CD4-positive, alpha-beta memory T cell (primary cell): ENCODE measurements at regions not wholly inside any gene's neighbourhood (a gene's known extent, or its start where the extent isn't known, plus 50 kb on each side); places are given as distances from the start of the nearest gene placed in this dataset.

Experiments used
- CTCF ChIA-PET: fragments of 350-600 bp; sonication (Branson Sonifier 250); formaldehyde crosslinking; loops from one replicate; lab custom pipeline; 2021; ENCODE audit warnings: inconsistent platforms; ENCODE audit not compliant: partially characterized antibody; lab: Charles Lee
- POLR2A ChIA-PET: fragments of 350-600 bp; sonication (Branson Sonifier 250); formaldehyde crosslinking; loops from one replicate; lab custom pipeline; 2021; ENCODE audit not compliant: partially characterized antibody; lab: Charles Lee
- DNase-seq, 5 donors: peaks; one replicate each; pipeline versions ENCODE4 v3.0.0 to v3.0.0-alpha.2; 2020 to 2022; ENCODE audit warnings: mixed read lengths in 1 of 5
- H3K27ac ChIP-seq: one replicate; pipeline ENCODE4 v1.7.0; 2013; ENCODE audit warnings: low read depth, low read length
- H3K27me3 ChIP-seq: 2 replicates; pipeline ENCODE4 v1.7.0; 2013; ENCODE audit warnings: mild to moderate bottlenecking, low read length, moderate library complexity; ENCODE audit not compliant: insufficient read depth
- H3K36me3 ChIP-seq: 2 replicates; pipeline ENCODE4 v1.7.0; 2013; ENCODE audit warnings: mild to moderate bottlenecking, low read length, moderate library complexity; ENCODE audit not compliant: insufficient read depth
- H3K4me1 ChIP-seq: 2 replicates; pipeline ENCODE4 v1.7.0; 2013; ENCODE audit warnings: mild to moderate bottlenecking, low read length, moderate library complexity; ENCODE audit not compliant: insufficient read depth
- H3K4me3 ChIP-seq, 2 donors: one replicate each; pipeline ENCODE4 v1.7.0; 2013; ENCODE audit warnings: low read length in 2 of 2, mild to moderate bottlenecking in 1 of 2
- H3K9me3 ChIP-seq, 2 donors: one replicate each; pipeline ENCODE4 v1.7.0; 2013; ENCODE audit warnings: low read length in 2 of 2, control low read depth in 1 of 2; ENCODE audit not compliant: control insufficient read depth in 1 of 2
- H3K27ac Mint-ChIP-seq, 7 donors: one replicate each; pipeline ENCODE4 v1.8.0; 2020 to 2021; ENCODE audit warnings: mixed read lengths in 7 of 7, mild to moderate bottlenecking in 6 of 7, inconsistent platforms in 3 of 7, moderate library complexity in 3 of 7
- H3K27me3 Mint-ChIP-seq, 2 donors: one replicate each; pipeline ENCODE4 v1.8.0; 2020 to 2021; ENCODE audit warnings: mixed read lengths in 2 of 2
- H3K36me3 Mint-ChIP-seq, 2 donors: one replicate each; pipeline ENCODE4 v1.8.0; 2020 to 2021; ENCODE audit warnings: mixed read lengths in 2 of 2, inconsistent platforms in 1 of 2, mild to moderate bottlenecking in 1 of 2
- H3K4me1 Mint-ChIP-seq, 4 donors: one replicate each; pipeline ENCODE4 v1.8.0; 2020 to 2021; ENCODE audit warnings: mixed read lengths in 4 of 4, mild to moderate bottlenecking in 1 of 4
- H3K4me3 Mint-ChIP-seq, 8 donors: one replicate each; pipeline ENCODE4 v1.8.0; 2020 to 2021; ENCODE audit warnings: mixed read lengths in 8 of 8, mild to moderate bottlenecking in 7 of 8, moderate library complexity in 6 of 8, inconsistent platforms in 3 of 8
- H3K9me3 Mint-ChIP-seq, 8 donors: one replicate each; pipeline ENCODE4 v1.8.0; 2020 to 2021; ENCODE audit warnings: mixed read lengths in 8 of 8, mild to moderate bottlenecking in 5 of 8, inconsistent platforms in 3 of 8, moderate library complexity in 1 of 8
- intact Hi-C: fragments of 100-400 bp; cut with micrococcal nuclease; formaldehyde crosslinking; loops from one replicate; pipeline ENCODE4 v1.15.1; 2023

GRCh38 chr2:220275454-220275853 lies 648.0 kb downstream of the SLC4A3 start:
- H3K9me3 Mint-ChIP-seq: peaks cover 0 to 2% (median 0%) of the 10 kb centered on the region in 8 donors
- no peak for DNase-seq
- no peaks in the 10 kb centered on the region for H3K36me3 Mint-ChIP-seq
- ChIA-PET POLR2A (no interaction called here), CTCF (no interaction called here)
- Histone ChIP-seq H3K27ac (no peak overlapping the region), H3K27me3 (no peaks in the 10 kb centered on the region), H3K9me3 (no peaks in the 10 kb centered on the region), H3K4me1 (no peaks in the 10 kb centered on the region), H3K36me3 (no peaks in the 10 kb centered on the region), H3K4me3 (no peak overlapping the region)
- no peak overlapping the region for H3K27ac Mint-ChIP-seq
- H3K4me1 Mint-ChIP-seq: no peaks in the 10 kb centered on the region
- intact Hi-C loops: no loop called here
- H3K4me3 Mint-ChIP-seq: no peak overlapping the region
- peaks cover 0 to 2% of the 10 kb centered on the region in 2 donors for H3K27me3 Mint-ChIP-seq

DNA sequence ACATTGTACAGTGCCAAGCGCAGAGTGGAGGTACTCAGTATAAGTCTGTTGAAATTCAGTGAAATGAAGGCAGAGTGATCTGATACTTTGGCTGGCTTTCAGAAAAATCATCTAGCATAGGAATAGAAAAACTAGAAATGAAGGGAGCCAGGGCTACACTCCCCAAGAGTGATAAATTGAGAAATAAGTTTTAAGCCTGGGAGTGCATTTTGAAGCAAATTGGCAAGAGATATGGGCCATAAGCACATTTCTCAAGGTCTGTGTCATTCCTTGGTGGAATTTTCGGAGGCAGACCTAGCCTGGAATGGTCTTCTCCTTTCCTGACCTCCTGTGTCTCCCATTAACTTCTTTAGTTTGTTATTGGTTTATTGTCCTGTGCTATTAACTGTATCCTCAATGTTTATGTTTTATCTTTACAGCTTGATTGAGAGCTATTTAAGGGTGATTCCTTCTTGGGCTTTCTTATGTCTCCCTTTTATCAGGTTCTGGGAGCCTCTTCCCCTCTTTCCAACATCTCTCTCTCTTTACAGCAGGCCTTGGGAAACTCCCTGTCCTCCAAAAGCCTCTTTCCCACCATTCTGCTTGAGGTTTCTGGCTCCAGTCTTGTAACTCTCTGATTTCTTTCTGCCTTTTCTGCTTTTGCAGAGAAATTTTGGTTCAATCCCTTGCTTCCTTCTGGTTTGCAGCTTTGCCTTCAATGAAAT lies 649.5 kb downstream of the SLC4A3 start:
- intact Hi-C loops: no loop called here
- Mint-ChIP-seq H3K27ac (peak overlapping the region in 1 of 7 donors; percentile 5), H3K9me3 (peaks cover 0 to 7% (median 0%) of the 10 kb centered on the region in 8 donors), H3K27me3 (peaks cover 2% of the 10 kb centered on the region in 2 donors), H3K4me1 (no peaks in the 10 kb centered on the region), H3K4me3 (no peak overlapping the region), H3K36me3 (no peaks in the 10 kb centered on the region)
- DNase-seq: no peak
- Histone ChIP-seq H3K9me3 (no peaks in the 10 kb centered on the region), H3K27ac (no peak overlapping the region), H3K4me3 (no peak overlapping the region), H3K27me3 (no peaks in the 10 kb centered on the region), H3K4me1 (no peaks in the 10 kb centered on the region), H3K36me3 (no peaks in the 10 kb centered on the region)
- POLR2A ChIA-PET: no interaction called here
- CTCF ChIA-PET: no interaction called here

DNA sequence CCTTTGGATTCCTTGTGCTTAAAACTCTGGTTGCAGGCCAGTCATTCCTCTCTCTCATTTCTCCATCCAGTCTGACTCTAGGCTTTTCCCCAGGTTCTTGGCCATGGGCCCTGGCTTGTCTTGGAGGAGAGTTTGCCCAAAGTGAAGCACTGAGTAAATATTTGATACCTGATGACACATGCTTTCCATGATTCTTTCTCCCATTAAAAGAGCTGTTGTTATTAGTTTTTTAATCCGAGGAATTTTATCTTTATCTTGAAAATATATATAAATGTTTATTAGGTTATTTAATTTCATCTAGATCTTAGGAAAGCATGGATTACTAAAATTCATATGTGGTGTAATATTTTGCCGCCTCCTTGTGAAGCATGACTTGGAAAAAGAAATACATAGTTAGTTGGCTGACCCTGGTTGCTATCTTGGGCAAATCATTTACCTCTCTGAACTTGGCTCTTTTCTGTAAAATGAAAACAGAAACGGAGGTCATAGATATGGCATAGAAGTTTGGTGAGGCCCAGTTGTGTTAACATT lies 650.1 kb downstream of the SLC4A3 start:
- no peaks in the 10 kb centered on the region for H3K9me3 ChIP-seq
- POLR2A ChIA-PET: no interaction called here
- CTCF ChIA-PET: no interaction called here
- no peaks in the 10 kb centered on the region for H3K4me1 ChIP-seq
- Mint-ChIP-seq H3K36me3 (no peaks in the 10 kb centered on the region), H3K4me1 (no peaks in the 10 kb centered on the region), H3K27me3 (peaks cover 2% of the 10 kb centered on the region in 2 donors), H3K9me3 (peaks cover 0 to 7% (median 0%) of the 10 kb centered on the region in 8 donors), H3K4me3 (no peak overlapping the region), H3K27ac (peak overlapping the region in 1 of 7 donors; percentile 5)
- DNase-seq: no peak
- no peak overlapping the region for H3K4me3 ChIP-seq
- intact Hi-C loops: no loop called here
- H3K27ac ChIP-seq: no peak overlapping the region
- H3K27me3 ChIP-seq: no peaks in the 10 kb centered on the region
- H3K36me3 ChIP-seq: no peaks in the 10 kb centered on the region

- Mint-ChIP-seq H3K9me3 (peaks cover 0 to 7% (median 0%) of the 10 kb centered on the region in 8 donors), H3K27me3 (peaks cover 2% of the 10 kb centered on the region in 2 donors)
- CTCF ChIA-PET: no interaction called here
Observed at GRCh38 chr2:220278022-220278421, 650.6 kb downstream of the SLC4A3 start.

DNA sequence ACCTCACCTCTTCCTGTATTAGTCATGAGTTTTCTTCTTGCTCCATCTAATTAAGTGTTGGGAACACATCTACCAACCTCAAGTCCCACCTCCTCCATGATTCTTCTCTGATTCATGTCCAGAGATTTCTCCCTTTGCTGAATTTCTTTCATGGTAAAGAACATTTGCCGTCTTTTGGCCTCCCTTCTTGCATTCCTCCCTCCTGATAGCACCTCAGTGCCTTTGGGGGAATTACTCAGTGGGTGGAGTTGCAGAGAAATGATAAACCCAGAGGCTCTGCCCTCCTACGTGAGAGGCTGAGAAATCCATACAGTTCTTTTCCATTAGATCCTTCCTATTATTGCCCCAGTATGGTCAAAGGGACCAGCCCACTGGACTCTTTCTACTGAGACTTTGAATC lies 651.9 kb downstream of the SLC4A3 start:
- no peak overlapping the region for H3K27ac ChIP-seq
- no peaks in the 10 kb centered on the region for H3K4me1 ChIP-seq
- H3K9me3 ChIP-seq: no peaks in the 10 kb centered on the region
- Mint-ChIP-seq H3K4me3 (no peak overlapping the region), H3K4me1 (no peaks in the 10 kb centered on the region), H3K36me3 (no peaks in the 10 kb centered on the region), H3K27me3 (peaks cover 2% of the 10 kb centered on the region in 2 donors), H3K9me3 (peaks cover 0 to 7% (median under 1%) of the 10 kb centered on the region in 8 donors), H3K27ac (no peak overlapping the region)
- ChIA-PET CTCF (no interaction called here), POLR2A (no interaction called here)
- H3K36me3 ChIP-seq: no peaks in the 10 kb centered on the region
- H3K27me3 ChIP-seq: no peaks in the 10 kb centered on the region
- no peak for DNase-seq
- intact Hi-C loops: no loop called here
- H3K4me3 ChIP-seq: no peak overlapping the region

More at GRCh38 chr2:220278022-220278421, 650.6 kb downstream of the SLC4A3 start:
- H3K4me1 ChIP-seq: no peaks in the 10 kb centered on the region
- POLR2A ChIA-PET: no interaction called here
- H3K9me3 ChIP-seq: no peaks in the 10 kb centered on the region
- intact Hi-C loops: no loop called here
- H3K27ac Mint-ChIP-seq: no peak overlapping the region
- no peaks in the 10 kb centered on the region for H3K27me3 ChIP-seq
- no peaks in the 10 kb centered on the region for H3K36me3 Mint-ChIP-seq
- H3K4me1 Mint-ChIP-seq: no peaks in the 10 kb centered on the region
- H3K36me3 ChIP-seq: no peaks in the 10 kb centered on the region
- no peak for DNase-seq
- no peak overlapping the region for H3K4me3 Mint-ChIP-seq
- no peak overlapping the region for H3K4me3 ChIP-seq
- no peak overlapping the region for H3K27ac ChIP-seq

DNA sequence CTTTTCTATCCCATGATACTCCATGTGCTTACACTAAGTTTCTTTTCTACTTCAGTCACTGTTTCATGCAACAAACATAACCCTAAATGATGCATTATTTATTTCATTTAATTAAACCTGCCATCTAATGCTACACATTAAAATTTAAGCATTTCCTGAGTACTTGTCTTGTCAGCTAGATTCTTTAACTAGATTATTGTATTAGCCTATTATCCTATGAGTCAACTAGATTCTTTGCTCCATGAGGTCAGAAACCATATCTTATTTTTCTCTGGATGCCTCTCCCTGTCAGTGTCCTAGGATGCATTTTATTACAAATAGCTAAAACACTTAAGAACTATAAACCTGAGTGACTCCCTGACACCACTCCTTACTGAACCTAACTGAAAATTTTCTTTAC lies 652.4 kb downstream of the SLC4A3 start:
- Histone ChIP-seq H3K27me3 (no peaks in the 10 kb centered on the region), H3K4me1 (no peaks in the 10 kb centered on the region), H3K36me3 (no peaks in the 10 kb centered on the region), H3K9me3 (no peaks in the 10 kb centered on the region), H3K27ac (no peak overlapping the region), H3K4me3 (no peak overlapping the region)
- H3K9me3 Mint-ChIP-seq: peaks cover 0 to 7% (median under 1%) of the 10 kb centered on the region in 8 donors
- peaks cover 2% of the 10 kb centered on the region in 2 donors for H3K27me3 Mint-ChIP-seq
- ChIA-PET CTCF (no interaction called here), POLR2A (no interaction called here)
- H3K36me3 Mint-ChIP-seq: no peaks in the 10 kb centered on the region
- no peak overlapping the region for H3K4me3 Mint-ChIP-seq
- DNase-seq: no peak
- H3K4me1 Mint-ChIP-seq: no peaks in the 10 kb centered on the region
- no peak overlapping the region for H3K27ac Mint-ChIP-seq
- intact Hi-C loops: no loop called here

- H3K36me3 Mint-ChIP-seq: no peaks in the 10 kb centered on the region
- Histone ChIP-seq H3K4me3 (no peak overlapping the region), H3K36me3 (no peaks in the 10 kb centered on the region), H3K9me3 (no peaks in the 10 kb centered on the region), H3K27ac (no peak overlapping the region), H3K4me1 (no peaks in the 10 kb centered on the region), H3K27me3 (no peaks in the 10 kb centered on the region)
- DNase-seq: no peak
- ChIA-PET CTCF (no interaction called here), POLR2A (no interaction called here)
- H3K4me3 Mint-ChIP-seq: no peak overlapping the region
- intact Hi-C loops: no loop called here
- peaks cover 2% of the 10 kb centered on the region in 2 donors for H3K27me3 Mint-ChIP-seq
- no peak overlapping the region for H3K27ac Mint-ChIP-seq
- H3K4me1 Mint-ChIP-seq: no peaks in the 10 kb centered on the region
- peaks cover 0 to 7% (median under 1%) of the 10 kb centered on the region in 8 donors for H3K9me3 Mint-ChIP-seq
Observed at GRCh38 chr2:220280736-220281135, 653.3 kb downstream of the SLC4A3 start.
